KMS-11 (cell line): ENCODE measurements at regions not wholly inside any gene's neighbourhood (a gene's known extent, or its start where the extent isn't known, plus 50 kb on each side); places are given as distances from the start of the nearest gene placed in this dataset.

Source experiments
- H2AFZ ChIP-seq: fragments of 200-600 bp; sonication (generic); 2 replicates; pipeline ENCODE4 v1.6.1; 2016; ENCODE audit warnings: antibody characterized with exemption, mixed run types, low read depth
- H3K27ac ChIP-seq: fragments of 200-600 bp; sonication (generic); 2 replicates; pipeline ENCODE4 v1.6.1; 2016; ENCODE audit warnings: mild to moderate bottlenecking, mixed run types
- H3K27me3 ChIP-seq: fragments of 200-600 bp; sonication (generic); 2 replicates; pipeline ENCODE4 v1.6.1; 2017; ENCODE audit warnings: mild to moderate bottlenecking, low read depth, mixed run types, moderate library complexity; ENCODE audit not compliant: insufficient read depth
- H3K36me3 ChIP-seq: fragments of 200-600 bp; sonication (generic); 2 replicates; pipeline ENCODE4 v1.6.1; 2017; ENCODE audit warnings: mild to moderate bottlenecking, mixed run types; ENCODE audit not compliant: insufficient read depth
- H3K4me1 ChIP-seq: fragments of 200-600 bp; sonication (generic); 2 replicates; pipeline ENCODE4 v1.6.1; 2016; ENCODE audit warnings: mild to moderate bottlenecking, low read depth, mixed run types; ENCODE audit not compliant: poor library complexity, severe bottlenecking
- H3K4me2 ChIP-seq: fragments of 200-600 bp; sonication (generic); 2 replicates; pipeline ENCODE4 v1.7.0; 2016; ENCODE audit warnings: mild to moderate bottlenecking, mixed run types
- H3K4me3 ChIP-seq: fragments of 200-600 bp; sonication (generic); IDR thresholded peaks from 2 replicates; pipeline ENCODE4 v1.6.1; 2017; ENCODE audit warnings: low read depth, low read length, mixed read lengths; ENCODE audit not compliant: insufficient read depth
- H3K79me2 ChIP-seq: fragments of 200-600 bp; sonication (generic); 2 replicates; pipeline ENCODE4 v1.6.1; 2016; ENCODE audit warnings: low read depth, mixed run types; ENCODE audit not compliant: insufficient read depth
- H3K9ac ChIP-seq: fragments of 200-600 bp; sonication (generic); 2 replicates; pipeline ENCODE4 v1.6.1; 2016; ENCODE audit warnings: mild to moderate bottlenecking, mixed run types
- H4K20me1 ChIP-seq: fragments of 200-600 bp; sonication (generic); 2 replicates; pipeline ENCODE4 v1.6.1; 2016; ENCODE audit warnings: mild to moderate bottlenecking, mixed run types; ENCODE audit not compliant: insufficient read depth
- CTCF ChIP-seq: fragments of 200-600 bp; sonication (generic); conservative IDR thresholded peaks from 2 replicates; pipeline ENCODE4 v1.6.1; 2017; ENCODE audit warnings: low read depth, mild to moderate bottlenecking, antibody characterized with exemption, low read length, moderate library complexity, mixed read lengths

- no peak overlapping the region for H3K9ac ChIP-seq
- no peak overlapping the region for H2AFZ ChIP-seq
- no peak for TF ChIP-seq CTCF
- H4K20me1 ChIP-seq, result no peaks in the 10 kb centered on the region
- H3K4me2 ChIP-seq, result no peak overlapping the region
- no peak overlapping the region for H3K4me3 ChIP-seq
- H3K36me3 ChIP-seq, result no peaks in the 10 kb centered on the region
- no peaks in the 10 kb centered on the region for H3K4me1 ChIP-seq
- H3K27me3 ChIP-seq, result no peaks in the 10 kb centered on the region
- no peak overlapping the region for H3K27ac ChIP-seq
- no peaks in the 10 kb centered on the region for H3K79me2 ChIP-seq
These were observed 413.5 kb upstream of the SMC2 start for GRCh38 chr9:103680581-103680980.

GRCh38 chr9:103681435-103681834, 412.7 kb upstream of the SMC2 start:
- no peak overlapping the region for H3K9ac ChIP-seq
- no peak for TF ChIP-seq CTCF
- H3K27ac ChIP-seq, result no peak overlapping the region
- no peaks in the 10 kb centered on the region for H3K27me3 ChIP-seq
- no peak overlapping the region for H3K4me2 ChIP-seq
- no peak overlapping the region for H2AFZ ChIP-seq
- H3K4me1 ChIP-seq, result no peaks in the 10 kb centered on the region
- no peak overlapping the region for H3K4me3 ChIP-seq
- no peaks in the 10 kb centered on the region for H3K79me2 ChIP-seq
- H4K20me1 ChIP-seq, result no peaks in the 10 kb centered on the region
- H3K36me3 ChIP-seq, result no peaks in the 10 kb centered on the region

DNA sequence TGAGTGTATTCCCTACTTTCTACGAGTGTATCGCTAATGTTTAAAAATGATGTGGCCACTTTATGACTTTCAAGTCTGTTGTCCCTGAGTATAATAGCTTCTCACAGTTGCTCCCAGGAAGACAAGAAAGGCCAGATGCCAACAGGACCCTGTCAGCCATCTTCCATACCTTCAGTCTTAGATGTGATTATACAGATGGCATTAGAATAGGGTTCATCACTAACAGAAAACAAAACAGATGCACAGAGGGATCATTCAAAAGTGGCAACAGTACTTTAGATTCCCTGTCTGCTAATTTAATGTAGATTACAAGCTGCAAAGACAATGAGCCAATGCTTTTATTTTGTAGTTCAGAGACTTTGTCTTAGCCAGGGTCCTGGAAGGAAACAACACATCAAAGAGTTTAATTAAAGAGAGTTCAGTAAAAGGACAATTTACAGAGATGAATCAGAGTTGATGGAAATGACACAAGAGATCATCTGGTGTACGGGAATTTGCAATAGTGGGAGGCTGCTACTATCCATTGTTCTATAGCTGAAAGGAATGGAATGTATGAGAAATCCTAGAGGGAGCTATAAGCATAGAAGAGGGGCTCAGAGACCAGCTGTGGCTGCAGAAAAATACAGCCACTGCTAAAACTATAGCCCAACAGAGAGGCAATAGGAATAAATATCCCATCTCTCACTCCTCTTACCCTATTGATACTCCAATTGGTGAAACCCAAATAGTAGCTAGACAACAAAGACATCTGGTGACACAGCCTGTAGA, 393.7 kb upstream of the SMC2 start:
- H3K9ac ChIP-seq, result no peak overlapping the region
- no peaks in the 10 kb centered on the region for H3K79me2 ChIP-seq
- no peak overlapping the region for H3K27ac ChIP-seq
- no peak overlapping the region for H2AFZ ChIP-seq
- no peak for TF ChIP-seq CTCF
- no peaks in the 10 kb centered on the region for H3K36me3 ChIP-seq
- no peaks in the 10 kb centered on the region for H3K27me3 ChIP-seq
- no peak overlapping the region for H3K4me3 ChIP-seq
- H3K4me1 ChIP-seq, result no peaks in the 10 kb centered on the region
- H3K4me2 ChIP-seq, result no peak overlapping the region
- H4K20me1 ChIP-seq, result no peaks in the 10 kb centered on the region

GRCh38 chr9:103702572-103702971, 391.5 kb upstream of the SMC2 start:
- TF ChIP-seq CTCF, result no peak
- Histone ChIP-seq H2AFZ (no peak overlapping the region), H3K27ac (no peak overlapping the region)

More at GRCh38 chr9:103702572-103702971, 391.5 kb upstream of the SMC2 start:
- no peaks in the 10 kb centered on the region for H4K20me1 ChIP-seq
- no peak overlapping the region for H3K9ac ChIP-seq
- no peaks in the 10 kb centered on the region for H3K27me3 ChIP-seq
- H3K4me2 ChIP-seq, result no peak overlapping the region
- no peaks in the 10 kb centered on the region for H3K79me2 ChIP-seq
- H3K36me3 ChIP-seq, result no peaks in the 10 kb centered on the region
- no peak overlapping the region for H3K4me3 ChIP-seq
- H3K4me1 ChIP-seq, result no peaks in the 10 kb centered on the region
